Mammary epithelial cell (primary cell): ENCODE measurements at regions not wholly inside any gene's neighbourhood (a gene's known extent, or its start where the extent isn't known, plus 50 kb on each side); places are given as distances from the start of the nearest gene placed in this dataset.

Experiments used
- EZH2 ChIP-seq: IDR thresholded peaks from 2 replicates; pipeline ENCODE4 v1.6.1; 2012; ENCODE audit warnings: low read length, inconsistent platforms, borderline replicate concordance
- TF ChIP-seq, protein P1 (sequence below), 2 donors: IDR thresholded peaks in 1 of 2; conservative IDR thresholded peaks in 1 of 2; 2 replicates each; pipeline ENCODE4 v1.5.1; 2011 to 2012; ENCODE audit warnings: inconsistent platforms in 2 of 2, low read length in 2 of 2, mild to moderate bottlenecking in 2 of 2, control low read depth in 1 of 2, low read depth in 1 of 2; ENCODE audit not compliant: insufficient read depth in 1 of 2; ENCODE audit errors: extremely low read depth in 1 of 2

DNA sequence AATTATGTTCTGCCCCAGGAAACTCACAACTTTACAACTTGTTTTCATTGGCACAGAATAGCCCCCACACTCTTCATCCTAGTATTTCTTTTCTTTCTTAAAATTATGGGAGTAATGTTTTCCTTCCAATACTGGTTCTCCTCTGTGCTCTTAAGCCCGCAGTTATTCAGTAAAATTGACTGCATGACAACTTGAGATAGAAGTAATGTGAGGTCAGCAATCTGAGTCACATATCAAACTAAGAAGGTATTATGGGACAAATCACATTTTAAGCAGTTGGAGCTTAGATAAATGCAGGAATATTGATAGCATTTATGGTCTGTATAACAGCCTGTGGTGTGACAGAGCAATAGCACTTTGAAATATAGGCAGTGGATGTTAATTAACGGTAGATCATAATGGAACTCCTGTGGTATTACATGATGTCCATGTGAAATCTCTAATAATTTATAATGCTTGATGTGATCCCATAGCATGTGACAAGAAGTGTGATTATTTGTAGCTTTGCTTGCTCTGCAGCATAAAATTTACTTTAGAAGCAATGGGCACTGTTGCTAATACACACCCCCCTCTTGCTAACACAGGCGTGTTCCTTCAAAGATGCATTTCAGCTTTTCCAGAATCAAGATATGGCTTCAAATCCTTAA, 351.4 kb upstream of the CDH20 start:
- TF ChIP-seq, protein P1, sequence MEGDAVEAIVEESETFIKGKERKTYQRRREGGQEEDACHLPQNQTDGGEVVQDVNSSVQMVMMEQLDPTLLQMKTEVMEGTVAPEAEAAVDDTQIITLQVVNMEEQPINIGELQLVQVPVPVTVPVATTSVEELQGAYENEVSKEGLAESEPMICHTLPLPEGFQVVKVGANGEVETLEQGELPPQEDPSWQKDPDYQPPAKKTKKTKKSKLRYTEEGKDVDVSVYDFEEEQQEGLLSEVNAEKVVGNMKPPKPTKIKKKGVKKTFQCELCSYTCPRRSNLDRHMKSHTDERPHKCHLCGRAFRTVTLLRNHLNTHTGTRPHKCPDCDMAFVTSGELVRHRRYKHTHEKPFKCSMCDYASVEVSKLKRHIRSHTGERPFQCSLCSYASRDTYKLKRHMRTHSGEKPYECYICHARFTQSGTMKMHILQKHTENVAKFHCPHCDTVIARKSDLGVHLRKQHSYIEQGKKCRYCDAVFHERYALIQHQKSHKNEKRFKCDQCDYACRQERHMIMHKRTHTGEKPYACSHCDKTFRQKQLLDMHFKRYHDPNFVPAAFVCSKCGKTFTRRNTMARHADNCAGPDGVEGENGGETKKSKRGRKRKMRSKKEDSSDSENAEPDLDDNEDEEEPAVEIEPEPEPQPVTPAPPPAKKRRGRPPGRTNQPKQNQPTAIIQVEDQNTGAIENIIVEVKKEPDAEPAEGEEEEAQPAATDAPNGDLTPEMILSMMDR (conservative IDR thresholded peaks at IDR 0.05 in 1 of 2, IDR thresholded peaks at IDR 0.05 in 1 of 2; ENCODE audit: extremely low read depth in 1 of 2, insufficient read depth in 1 of 2, low read depth in 1 of 2, low read length in 2 of 2): no peak
- TF ChIP-seq EZH2: no peak
